Astrocyte (in vitro differentiated cells and primary cell): ENCODE measurements at regions not wholly inside any gene's neighbourhood (a gene's known extent, or its start where the extent isn't known, plus 50 kb on each side); places are given as distances from the start of the nearest gene placed in this dataset.
A peak's percentile ranks its signal among the peaks of the same experiment; 100 is the strongest.

Source experiments
- DNase-seq: peaks from one replicate; pipeline ENCODE4 v3.0.0-alpha.2; 2010; ENCODE audit warnings: low read depth
- FAIRE-seq: peaks from 2 replicates; lab custom pipeline; 2011; peaks lifted over from hg19 to GRCh38; lab: Jason Lieb, UNC
- H2AFZ ChIP-seq: 2 replicates; pipeline ENCODE4 v1.6.0; 2012; ENCODE audit warnings: low read depth, low read length, inconsistent platforms
- H3K27ac ChIP-seq: 2 replicates; pipeline ENCODE4 v1.5.1; 2011; ENCODE audit warnings: low read depth, low read length, inconsistent platforms
- H3K27me3 ChIP-seq: 2 replicates; pipeline ENCODE4 v1.6.0; 2011; ENCODE audit warnings: low read length, inconsistent platforms; ENCODE audit not compliant: insufficient read depth
- H3K36me3 ChIP-seq: 2 replicates; pipeline ENCODE4 v1.5.1; 2011; ENCODE audit warnings: low read length, inconsistent platforms; ENCODE audit not compliant: insufficient read depth
- H3K4me1 ChIP-seq: 2 replicates; pipeline ENCODE4 v1.5.1; 2011; ENCODE audit warnings: low read length, inconsistent platforms; ENCODE audit not compliant: insufficient read depth
- H3K4me2 ChIP-seq: 2 replicates; pipeline ENCODE4 v1.6.0; 2012; ENCODE audit warnings: low read length, inconsistent platforms
- H3K4me3 ChIP-seq: 2 replicates; pipeline ENCODE4 v1.5.1; 2011; ENCODE audit warnings: low read depth, mild to moderate bottlenecking, low read length, inconsistent platforms; ENCODE audit not compliant: insufficient read depth
- H3K79me2 ChIP-seq: 2 replicates; pipeline ENCODE4 v1.6.0; 2012; ENCODE audit warnings: mild to moderate bottlenecking, low read length, inconsistent platforms; ENCODE audit not compliant: insufficient read depth
- H3K9ac ChIP-seq: 2 replicates; pipeline ENCODE4 v1.6.0; 2012; ENCODE audit warnings: mild to moderate bottlenecking, low read length, inconsistent platforms
- H3K9me3 ChIP-seq: 2 replicates; pipeline ENCODE4 v1.5.1; 2012; ENCODE audit warnings: low read depth, mild to moderate bottlenecking, low read length, inconsistent platforms; ENCODE audit not compliant: insufficient read depth
- H4K20me1 ChIP-seq: 2 replicates; pipeline ENCODE4 v1.6.0; 2012; ENCODE audit warnings: low read length, inconsistent platforms; ENCODE audit not compliant: insufficient read depth
- H3K27ac Mint-ChIP-seq: one replicate; pipeline ENCODE4 v1.8.0; 2021; ENCODE audit warnings: mild to moderate bottlenecking, mixed read lengths; ENCODE audit not compliant: unreplicated experiment
- H3K27me3 Mint-ChIP-seq: one replicate; pipeline ENCODE4 v1.8.0; 2021; ENCODE audit warnings: low read depth, mixed read lengths; ENCODE audit not compliant: unreplicated experiment
- H3K36me3 Mint-ChIP-seq: one replicate; pipeline ENCODE4 v1.8.0; 2021; ENCODE audit warnings: low read depth, mixed read lengths; ENCODE audit not compliant: unreplicated experiment
- H3K4me1 Mint-ChIP-seq: one replicate; pipeline ENCODE4 v1.8.0; 2021; ENCODE audit warnings: low read depth, mixed read lengths; ENCODE audit not compliant: unreplicated experiment
- H3K4me3 Mint-ChIP-seq: one replicate; pipeline ENCODE4 v1.8.0; 2021; ENCODE audit warnings: mild to moderate bottlenecking, moderate library complexity, mixed read lengths; ENCODE audit not compliant: unreplicated experiment
- H3K9me3 Mint-ChIP-seq: one replicate; pipeline ENCODE4 v1.8.0; 2021; ENCODE audit warnings: mild to moderate bottlenecking, mixed read lengths; ENCODE audit not compliant: unreplicated experiment
- CTCF ChIP-seq: IDR thresholded peaks from 2 replicates; pipeline ENCODE4 v1.5.1; 2011; ENCODE audit warnings: low read depth, mild to moderate bottlenecking, inconsistent platforms, low read length, moderate library complexity; ENCODE audit not compliant: insufficient read depth
- EZH2 ChIP-seq: IDR thresholded peaks from 2 replicates; pipeline ENCODE4 v1.6.1; 2012; ENCODE audit warnings: mild to moderate bottlenecking, low read length, inconsistent platforms; ENCODE audit not compliant: insufficient read depth

- Histone ChIP-seq H3K27me3 (peaks cover 10% of the 10 kb centered on the region), H3K79me2 (no peaks in the 10 kb centered on the region), H3K36me3 (no peaks in the 10 kb centered on the region), H4K20me1 (no peaks in the 10 kb centered on the region), H3K27ac (no peak overlapping the region), H2AFZ (no peak overlapping the region), H3K4me3 (no peak overlapping the region), H3K4me1 (no peaks in the 10 kb centered on the region), H3K4me2 (no peak overlapping the region), H3K9me3 (no peaks in the 10 kb centered on the region), H3K9ac (no peak overlapping the region)
- Mint-ChIP-seq H3K27ac (no peak overlapping the region), H3K36me3 (peaks cover 2% of the 10 kb centered on the region), H3K4me3 (no peak overlapping the region), H3K9me3 (peaks cover 3% of the 10 kb centered on the region), H3K27me3 (peaks cover 53% of the 10 kb centered on the region), H3K4me1 (no peaks in the 10 kb centered on the region)
- DNase-seq (no peak), FAIRE-seq (no peak)
- TF ChIP-seq CTCF, result no peak
- no peak for TF ChIP-seq EZH2
These were observed 127.5 kb upstream of the SERPIND1 start for GRCh38 chr22:20646415-20646814.

- no peak overlapping the region for H3K4me3 Mint-ChIP-seq
- H3K36me3 ChIP-seq, result no peaks in the 10 kb centered on the region
- peaks cover 3% of the 10 kb centered on the region for H3K4me1 ChIP-seq
- H3K4me1 Mint-ChIP-seq, result peaks cover 2% of the 10 kb centered on the region
- H3K27me3 ChIP-seq, result peaks cover 5% of the 10 kb centered on the region
- H3K9me3 Mint-ChIP-seq, result peaks cover 3% of the 10 kb centered on the region
- peaks cover 2% of the 10 kb centered on the region for H3K36me3 Mint-ChIP-seq
- no peak for DNase-seq
- no peak overlapping the region for H3K27ac Mint-ChIP-seq
- H3K4me3 ChIP-seq, result no peak overlapping the region
- H4K20me1 ChIP-seq, result no peaks in the 10 kb centered on the region
- no peak overlapping the region for H3K9ac ChIP-seq
- TF ChIP-seq CTCF (no peak), EZH2 (no peak)
- FAIRE-seq, result no peak
- no peaks in the 10 kb centered on the region for H3K9me3 ChIP-seq
- peaks cover 48% of the 10 kb centered on the region for H3K27me3 Mint-ChIP-seq
- no peaks in the 10 kb centered on the region for H3K79me2 ChIP-seq
- no peak overlapping the region for H3K4me2 ChIP-seq
- H3K27ac ChIP-seq, result no peak overlapping the region
- no peak overlapping the region for H2AFZ ChIP-seq
These were observed 127.0 kb upstream of the SERPIND1 start for GRCh38 chr22:20646906-20647305.

GRCh38 chr22:20647586-20648305 lies 126.2 kb upstream of the SERPIND1 start:
- DNase-seq (no peak), FAIRE-seq (no peak)
- Histone ChIP-seq H3K36me3 (no peaks in the 10 kb centered on the region), H3K4me3 (no peak overlapping the region), H3K4me2 (no peak overlapping the region), H4K20me1 (no peaks in the 10 kb centered on the region), H3K79me2 (no peaks in the 10 kb centered on the region), H2AFZ (no peak overlapping the region), H3K27ac (no peak overlapping the region), H3K4me1 (peaks cover 3% of the 10 kb centered on the region), H3K9ac (no peak overlapping the region), H3K9me3 (no peaks in the 10 kb centered on the region), H3K27me3 (peaks cover 2% of the 10 kb centered on the region)
- Mint-ChIP-seq H3K36me3 (peaks cover 2% of the 10 kb centered on the region), H3K27ac (peak overlapping the region; percentile 38), H3K4me3 (no peak overlapping the region), H3K27me3 (peaks cover 44% of the 10 kb centered on the region), H3K4me1 (peaks cover 2% of the 10 kb centered on the region), H3K9me3 (peaks cover 3% of the 10 kb centered on the region)
- TF ChIP-seq CTCF (no peak), EZH2 (no peak)
